Fibroblast of lung (primary cell): ENCODE measurements at regions not wholly inside any gene's neighbourhood (a gene's known extent, or its start where the extent isn't known, plus 50 kb on each side); places are given as distances from the start of the nearest gene placed in this dataset.

Experiments
- EZH2 ChIP-seq: IDR thresholded peaks from 2 replicates; pipeline ENCODE4 v1.5.1; 2012; ENCODE audit warnings: low read length, control low read depth, mild to moderate bottlenecking; ENCODE audit errors: missing control alignments
- TF ChIP-seq, protein P1 (sequence below), 2 donors: IDR thresholded peaks in 1 of 2; conservative IDR thresholded peaks in 1 of 2; 1 replicate in 1 of 2; 2 replicates in 1 of 2; pipeline ENCODE4 v1.5.1; 2011 to 2012; ENCODE audit warnings: low read length in 2 of 2, control low read depth in 1 of 2, inconsistent platforms in 1 of 2, low read depth in 1 of 2, mild to moderate bottlenecking in 1 of 2

GRCh38 chr1:189117072-189117770 is 1360.4 kb downstream of the BRINP3 start:
- TF ChIP-seq, protein P1, sequence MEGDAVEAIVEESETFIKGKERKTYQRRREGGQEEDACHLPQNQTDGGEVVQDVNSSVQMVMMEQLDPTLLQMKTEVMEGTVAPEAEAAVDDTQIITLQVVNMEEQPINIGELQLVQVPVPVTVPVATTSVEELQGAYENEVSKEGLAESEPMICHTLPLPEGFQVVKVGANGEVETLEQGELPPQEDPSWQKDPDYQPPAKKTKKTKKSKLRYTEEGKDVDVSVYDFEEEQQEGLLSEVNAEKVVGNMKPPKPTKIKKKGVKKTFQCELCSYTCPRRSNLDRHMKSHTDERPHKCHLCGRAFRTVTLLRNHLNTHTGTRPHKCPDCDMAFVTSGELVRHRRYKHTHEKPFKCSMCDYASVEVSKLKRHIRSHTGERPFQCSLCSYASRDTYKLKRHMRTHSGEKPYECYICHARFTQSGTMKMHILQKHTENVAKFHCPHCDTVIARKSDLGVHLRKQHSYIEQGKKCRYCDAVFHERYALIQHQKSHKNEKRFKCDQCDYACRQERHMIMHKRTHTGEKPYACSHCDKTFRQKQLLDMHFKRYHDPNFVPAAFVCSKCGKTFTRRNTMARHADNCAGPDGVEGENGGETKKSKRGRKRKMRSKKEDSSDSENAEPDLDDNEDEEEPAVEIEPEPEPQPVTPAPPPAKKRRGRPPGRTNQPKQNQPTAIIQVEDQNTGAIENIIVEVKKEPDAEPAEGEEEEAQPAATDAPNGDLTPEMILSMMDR (conservative IDR thresholded peaks at IDR 0.05 in 1 of 2, IDR thresholded peaks at IDR 0.05 in 1 of 2; ENCODE audit: low read depth in 1 of 2, low read length in 2 of 2): no peak
- TF ChIP-seq EZH2: no peak
